DMS153 treated with DMSO at 0.1 percent for 48 hours (cell line): ENCODE measurements at regions not wholly inside any gene's neighbourhood (a gene's known extent, or its start where the extent isn't known, plus 50 kb on each side); places are given as distances from the start of the nearest gene placed in this dataset.

Experiments used
- DNase-seq: peaks from one replicate; lab custom pipeline; 2025; ENCODE audit not compliant: unreplicated experiment; lab: John Stamatoyannopoulos, UW

DNA sequence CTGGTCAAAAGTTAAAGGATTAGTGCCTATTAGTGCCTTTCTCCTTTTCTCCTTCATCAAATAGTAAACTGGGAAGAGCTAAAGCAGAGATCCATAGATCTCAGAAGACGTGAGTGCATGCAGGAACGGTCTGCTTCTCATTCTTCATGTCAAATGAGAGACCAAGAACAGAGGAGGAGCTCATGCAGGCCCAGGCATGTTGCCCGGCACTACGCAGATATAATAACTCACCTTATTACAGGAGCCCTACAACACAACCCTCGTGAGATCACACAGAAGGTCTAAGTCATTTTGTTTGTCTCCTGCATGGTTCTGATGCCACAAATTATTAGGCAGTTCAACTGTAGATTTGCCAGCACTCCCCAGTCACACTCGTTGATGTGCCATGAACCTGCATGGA, 71.8 kb downstream of the CMPK2 start:
- DNase-seq, result no peak

DNA sequence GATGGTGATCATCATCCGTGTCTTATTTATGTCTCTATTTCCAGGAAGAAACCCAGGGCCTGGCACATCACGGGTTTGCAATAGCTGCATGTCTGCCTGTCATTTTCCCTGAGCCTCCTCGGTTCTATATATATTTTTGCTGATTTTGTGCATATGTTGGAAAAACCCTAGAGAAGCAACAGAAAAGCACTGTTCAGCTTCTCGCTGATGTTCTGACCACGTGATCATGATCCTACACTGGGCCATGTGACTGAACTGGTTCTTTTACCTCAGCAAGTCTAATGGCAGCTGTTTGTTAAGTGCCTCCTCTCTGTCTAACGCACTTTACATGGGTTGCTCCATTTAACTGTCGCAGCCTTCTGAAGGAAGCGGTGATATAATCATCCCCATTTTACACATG, 71.3 kb downstream of the CMPK2 start:
- no peak for DNase-seq
